ENCODE measurements at regions not wholly inside any gene's neighbourhood (a gene's known extent, or its start where the extent isn't known, plus 50 kb on each side); places are given as distances from the start of the nearest gene placed in this dataset.
A peak's percentile ranks its signal among the peaks of the same experiment; 100 is the strongest.

DNA sequence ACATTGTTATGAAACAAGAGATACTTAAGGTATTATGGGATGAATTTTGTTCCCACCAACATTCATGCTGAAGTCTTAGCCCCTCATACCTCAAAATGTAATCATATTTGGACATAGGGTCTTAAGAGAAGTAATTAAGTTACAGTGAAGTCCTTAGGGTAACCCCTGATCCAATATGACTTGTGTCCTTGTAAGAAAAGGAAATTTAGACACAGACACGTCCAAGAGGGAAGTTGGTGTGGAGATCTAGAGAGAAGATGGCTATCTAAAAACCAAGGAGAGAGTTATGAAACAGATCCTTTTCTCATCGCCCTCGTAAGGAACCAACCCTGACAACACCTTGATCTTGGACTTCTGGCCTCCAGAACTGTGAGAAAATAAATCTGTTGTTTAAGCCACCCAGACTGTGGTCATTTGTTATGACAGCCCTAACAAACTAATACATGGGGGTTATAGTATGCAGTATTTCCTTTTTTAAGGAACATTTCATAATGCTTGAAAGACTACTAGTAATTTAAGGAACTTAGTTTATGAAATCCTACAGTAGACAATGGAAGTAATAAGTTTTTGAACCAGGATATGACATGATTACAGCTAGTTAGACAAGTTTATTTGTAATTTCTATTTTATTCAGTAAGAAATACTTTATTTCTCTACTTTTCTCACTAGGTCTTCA, 875.5 kb upstream of the ADGRL2 start:
- DNase-seq (ENCODE audit: low read depth in 2 of 2) = no peak

DNA sequence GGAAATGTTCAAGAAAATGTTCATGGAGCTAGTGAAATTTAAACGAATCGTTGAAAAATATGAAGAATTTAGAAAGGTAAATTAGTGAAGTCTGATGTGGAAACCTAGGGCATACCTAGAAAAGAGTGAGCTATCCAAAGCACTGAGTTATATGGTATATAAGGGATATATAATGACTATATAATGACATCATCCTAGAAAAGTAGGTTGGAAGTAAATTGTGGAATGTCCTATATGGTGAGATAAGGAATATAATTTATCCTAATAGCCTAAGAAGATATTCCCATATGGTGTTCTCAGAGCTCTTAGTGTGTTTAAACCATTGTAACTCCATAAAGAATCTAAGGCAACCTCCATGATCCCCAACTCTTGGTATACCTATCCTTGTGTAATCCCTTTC, 876.4 kb upstream of the ADGRL2 start:
- DNase-seq (ENCODE audit: low read depth in 2 of 2) = no peak

DNA sequence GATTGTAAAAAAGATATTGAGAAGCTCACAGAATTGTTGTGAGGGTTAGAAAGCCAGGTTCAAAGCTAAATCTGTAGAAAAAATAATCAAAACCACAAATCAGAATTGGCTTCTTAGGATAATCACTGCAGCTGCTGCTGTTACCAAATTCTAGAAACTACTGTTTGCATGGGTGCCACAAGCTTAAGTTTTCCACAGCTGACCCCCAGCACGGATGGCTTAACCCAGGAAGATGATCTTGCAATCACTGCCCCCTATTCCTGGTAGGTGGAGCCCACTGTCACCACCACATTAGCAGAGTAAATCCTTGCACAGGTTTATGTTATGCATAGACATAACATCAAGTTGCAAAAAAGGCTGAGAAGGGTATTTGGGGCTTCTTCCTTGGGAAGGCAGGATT, 877.8 kb upstream of the ADGRL2 start:
- no peak for DNase-seq (ENCODE audit: low read depth in 2 of 2)

DNA sequence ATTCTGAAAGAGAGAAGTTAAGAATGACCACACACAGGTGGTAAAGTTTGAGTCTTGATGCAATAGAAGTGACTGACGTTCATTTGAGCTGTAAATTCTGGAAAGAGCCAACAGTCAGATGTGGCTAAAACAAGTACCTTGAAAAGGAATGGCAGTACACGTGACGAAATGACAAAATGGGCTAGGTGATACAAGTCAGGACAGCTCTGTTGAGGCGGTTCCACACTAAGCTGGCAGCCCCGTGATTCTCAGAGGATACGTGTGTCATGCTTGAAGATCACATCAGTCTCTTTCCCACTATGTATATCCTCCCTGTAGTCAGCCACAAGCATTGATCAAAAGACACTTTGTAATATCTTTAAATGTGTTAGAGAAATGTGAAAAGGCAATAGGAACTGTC, 881.3 kb upstream of the ADGRL2 start:
- no peak for DNase-seq (ENCODE audit: low read depth in 2 of 2)

DNA sequence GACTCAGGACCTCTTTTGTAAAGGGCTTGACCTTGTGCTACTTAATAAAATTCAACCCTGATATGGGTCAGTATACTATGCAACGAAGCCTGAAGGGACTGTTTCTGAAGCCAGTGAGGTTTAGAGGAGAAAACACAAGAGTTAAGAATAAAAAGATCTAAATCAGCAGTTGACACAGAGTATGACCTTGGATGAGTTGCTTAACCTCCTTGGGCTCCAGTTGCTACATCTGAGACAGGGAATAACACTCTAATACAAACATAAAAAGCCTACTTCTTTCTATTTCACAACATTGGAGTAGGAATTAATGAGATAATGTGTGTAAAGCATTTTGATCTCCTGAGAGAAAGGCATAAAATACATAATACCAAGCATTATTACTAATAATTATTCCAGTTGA, 882.4 kb upstream of the ADGRL2 start:
- no peak for DNase-seq (ENCODE audit: low read depth in 2 of 2)

DNA sequence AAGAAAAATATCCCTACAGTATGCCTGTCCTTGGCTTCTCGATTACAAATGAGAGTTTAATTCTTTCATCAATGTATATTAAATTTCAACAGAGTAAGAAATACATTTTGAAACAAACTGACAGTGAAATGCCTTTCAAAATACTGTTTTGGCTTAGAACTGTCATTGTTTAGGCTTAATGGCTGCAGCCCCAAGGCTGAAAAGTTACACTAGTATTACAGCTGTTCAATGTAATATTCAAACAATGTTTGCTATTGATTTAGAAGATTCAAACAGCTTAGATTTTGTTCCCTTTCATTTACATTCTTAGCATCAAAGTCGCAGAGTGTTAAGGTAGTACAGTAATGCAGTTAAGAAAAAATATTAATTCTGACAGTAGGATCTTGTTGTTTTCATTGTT, 882.9 kb upstream of the ADGRL2 start:
- DNase-seq (ENCODE audit: low read depth in 2 of 2) = no peak

DNA sequence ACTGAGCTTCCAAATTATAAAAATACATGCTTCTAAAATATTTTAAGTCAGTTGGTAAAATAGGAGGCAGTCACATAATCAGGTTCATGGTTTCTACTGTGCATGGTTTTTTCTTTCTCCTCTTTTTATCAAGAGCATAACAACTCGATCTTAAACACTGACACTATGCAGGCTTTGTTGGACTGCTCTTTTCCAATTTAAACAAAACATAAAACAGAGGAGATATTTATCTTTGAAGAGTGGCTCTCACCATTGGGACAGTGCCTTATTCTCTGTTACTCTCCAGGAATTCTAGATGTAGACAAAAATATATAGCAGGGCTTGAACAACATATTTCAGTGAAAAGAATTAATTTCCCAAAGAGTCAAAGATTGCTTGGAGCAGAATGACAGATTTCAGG, 883.5 kb upstream of the ADGRL2 start:
- no peak for DNase-seq (ENCODE audit: low read depth in 2 of 2)

DNA sequence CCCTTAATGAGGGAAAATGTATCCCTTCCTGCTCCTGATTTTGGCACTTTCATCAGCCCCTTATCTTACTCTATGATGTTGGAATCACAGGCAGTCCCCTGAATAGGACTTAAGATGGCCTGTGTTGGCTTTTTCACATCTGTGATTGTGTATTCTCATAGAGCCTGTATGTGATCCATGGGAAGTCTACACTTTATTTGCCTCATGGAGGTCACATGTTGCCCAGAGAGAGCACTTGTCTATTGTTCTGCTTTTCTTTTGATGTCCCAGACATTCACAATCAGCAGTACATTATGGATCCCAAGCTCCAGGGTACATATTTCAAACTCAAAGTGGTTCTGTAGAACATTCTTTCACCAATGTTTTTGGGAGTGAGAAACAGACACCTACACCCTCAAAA, 885.2 kb upstream of the ADGRL2 start:
- no peak for DNase-seq (ENCODE audit: low read depth in 2 of 2)

DNA sequence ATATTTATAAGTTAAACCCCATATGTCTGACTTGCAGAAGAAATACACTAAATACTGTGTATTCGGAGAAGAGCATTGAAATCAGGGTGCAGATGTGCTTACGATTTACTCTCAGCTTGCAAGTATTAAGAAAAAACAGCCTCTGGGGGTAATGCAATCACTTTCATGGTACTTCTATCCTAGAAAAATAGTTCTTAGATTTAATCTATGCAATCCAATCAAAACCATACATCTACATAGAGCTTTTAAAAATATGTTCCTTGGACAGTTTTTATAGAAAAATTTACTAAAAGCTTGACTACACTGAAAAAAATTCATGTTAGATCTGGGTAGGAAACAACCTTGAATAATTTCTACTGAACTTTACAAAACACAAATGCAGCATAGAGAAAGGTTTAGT, 890.3 kb upstream of the ADGRL2 start:
- no peak for DNase-seq (ENCODE audit: low read depth in 2 of 2)

DNA sequence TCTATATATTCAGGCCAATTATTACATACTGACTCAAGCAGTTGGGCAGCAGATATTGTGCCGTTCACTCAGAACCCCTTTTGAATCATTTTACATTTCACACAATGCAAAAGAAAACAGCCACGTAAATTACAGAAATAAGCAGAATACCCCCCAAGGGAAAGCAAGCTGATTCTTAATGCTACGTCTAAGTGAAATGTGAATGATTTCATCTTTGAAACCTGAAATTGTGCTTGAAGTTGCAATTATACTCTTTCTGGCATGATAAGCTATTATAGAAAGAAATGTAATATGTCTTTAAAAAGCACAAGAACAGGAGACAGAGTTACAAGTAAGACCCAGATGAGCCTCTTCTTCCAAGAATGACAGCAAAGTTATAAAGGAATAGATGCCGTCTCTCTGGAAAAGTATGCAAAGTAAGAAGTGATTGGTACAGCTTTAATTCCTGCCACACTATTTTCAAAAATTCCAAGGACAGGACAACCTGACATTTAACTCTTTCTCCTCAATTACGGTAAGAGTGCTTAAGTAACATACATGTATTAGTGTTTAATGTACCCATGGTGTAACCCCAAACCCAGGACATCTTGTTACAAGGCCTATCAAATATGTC, 891.5 kb upstream of the ADGRL2 start:
- no peak for DNase-seq (ENCODE audit: low read depth in 2 of 2)

DNA sequence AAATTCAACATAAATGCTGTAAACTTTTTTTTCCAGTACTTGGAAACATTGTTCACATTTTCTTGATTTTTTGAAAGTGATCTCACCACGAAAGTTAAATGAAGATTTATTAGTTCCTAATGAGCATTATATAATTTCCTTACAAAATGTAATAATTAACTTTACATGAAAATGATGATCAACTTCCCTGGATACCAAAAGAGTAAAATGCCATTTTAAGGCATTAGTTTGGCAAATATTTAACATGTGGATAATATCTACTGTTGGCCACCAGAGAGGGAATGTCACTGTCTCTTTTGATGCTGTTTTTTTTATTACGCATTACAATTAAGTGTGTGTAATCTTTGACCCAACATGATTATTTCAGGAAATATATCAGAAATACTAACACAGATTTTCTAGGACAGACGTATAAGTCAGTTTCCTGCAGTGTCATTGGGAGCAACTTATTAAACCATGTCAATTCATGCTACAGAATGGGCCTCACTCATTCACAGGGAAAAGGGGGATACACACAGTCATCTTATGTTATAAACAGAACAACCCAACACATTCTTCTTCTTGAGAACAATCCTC, 903.9 kb upstream of the ADGRL2 start:
- peak in 1 of 2 donors; percentile 36 for DNase-seq (ENCODE audit: low read depth in 2 of 2)

DNA sequence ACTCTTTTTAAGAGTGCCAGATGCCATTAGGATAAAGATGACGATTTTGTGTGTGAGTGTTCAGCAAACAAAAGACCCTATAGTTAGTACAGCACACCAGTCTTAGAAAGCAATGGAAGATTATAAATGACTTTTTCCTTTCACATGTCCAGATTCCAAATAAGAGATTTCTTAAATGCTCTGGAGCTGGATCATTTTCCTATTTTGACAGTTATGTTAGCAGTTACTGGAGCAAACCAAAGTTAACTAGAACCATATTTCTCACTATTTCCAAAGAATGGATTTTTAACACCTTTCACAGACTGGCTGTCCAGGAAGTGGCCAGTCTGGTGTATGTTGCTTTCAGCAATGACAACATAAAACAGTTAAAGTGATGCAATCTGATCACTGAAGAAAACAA, 905.8 kb upstream of the ADGRL2 start:
- DNase-seq (ENCODE audit: low read depth in 2 of 2) = no peak

DNA sequence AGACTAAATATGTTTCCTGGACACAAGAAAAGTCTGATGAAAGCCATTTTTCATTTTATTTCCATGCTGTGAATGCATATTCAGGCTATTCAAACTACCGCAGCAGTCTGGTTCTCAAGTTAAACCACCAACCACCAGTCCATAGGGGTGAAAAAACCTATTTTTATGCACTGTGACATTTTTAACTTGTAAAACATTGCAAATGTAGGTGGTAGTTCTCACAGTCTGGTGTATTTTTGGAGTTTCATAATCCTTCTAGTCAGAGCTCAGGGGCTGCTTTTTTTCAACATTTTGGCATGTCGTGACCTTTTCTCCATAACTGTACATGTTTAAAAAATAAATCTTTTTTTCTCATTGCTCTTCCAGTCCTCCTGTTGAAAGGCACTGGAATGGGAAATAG, 907.6 kb upstream of the ADGRL2 start:
- no peak for DNase-seq (ENCODE audit: low read depth in 2 of 2)

DNA sequence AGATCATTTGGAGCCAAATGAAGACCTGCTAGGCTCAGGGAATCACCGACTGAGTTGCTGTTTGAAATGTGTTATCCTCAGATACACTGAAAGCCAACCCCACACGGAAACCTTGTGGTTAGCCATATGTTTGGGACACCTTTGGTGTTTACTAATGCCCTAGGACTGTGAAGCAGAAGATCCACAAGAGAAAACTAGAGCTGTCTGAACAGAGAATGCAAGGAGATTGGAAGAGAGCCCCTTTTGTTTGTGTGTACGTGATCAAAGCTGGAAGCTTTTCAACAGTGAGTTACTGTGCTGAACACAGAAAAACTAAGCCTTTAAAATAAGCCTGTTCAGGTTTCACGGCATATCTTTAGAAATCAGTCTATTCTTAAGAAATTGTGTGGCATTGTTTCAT, 908.2 kb upstream of the ADGRL2 start:
- DNase-seq (ENCODE audit: low read depth in 2 of 2) = no peak

DNA sequence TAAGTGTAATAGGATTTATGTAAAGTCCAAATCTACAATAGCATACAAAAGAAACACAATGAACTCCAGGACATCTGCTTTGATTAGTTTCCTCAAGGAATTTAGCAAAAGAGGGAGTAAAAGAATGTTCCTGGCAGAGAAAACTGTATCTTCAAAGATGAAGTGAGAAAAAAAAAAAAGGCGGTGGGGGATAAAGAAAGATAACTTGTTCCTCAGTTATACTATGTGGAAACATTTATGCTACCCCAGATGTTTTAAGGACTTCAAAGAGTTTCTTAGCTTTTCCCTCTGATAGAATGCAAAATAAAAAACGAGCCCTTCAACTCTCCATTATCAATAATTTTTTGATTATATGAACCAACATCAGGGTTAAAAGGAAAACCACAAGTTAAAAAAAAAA, 908.9 kb upstream of the ADGRL2 start:
- DNase-seq (ENCODE audit: low read depth in 2 of 2) = no peak

DNA sequence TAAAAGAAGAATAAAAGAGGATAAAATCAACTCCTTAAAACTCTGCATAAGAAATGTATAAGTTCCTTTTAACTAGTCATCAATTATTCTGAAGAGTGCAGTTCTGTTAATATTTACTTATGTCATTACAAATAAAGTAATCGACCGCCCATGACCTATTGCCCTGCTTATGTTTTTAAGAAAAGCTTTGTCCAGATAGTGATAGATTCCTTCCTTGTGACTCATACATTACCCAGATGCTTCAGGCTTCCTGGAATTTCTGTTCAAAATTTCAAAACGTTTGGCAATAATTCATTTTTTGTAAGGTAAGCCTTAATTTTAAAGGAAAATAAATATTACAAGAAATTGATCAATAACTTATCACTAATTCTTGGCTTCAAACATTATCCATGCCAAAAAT, 918.2 kb upstream of the ADGRL2 start:
- peak; percentile 0 to 53 for DNase-seq (ENCODE audit: low read depth in 2 of 2)

DNA sequence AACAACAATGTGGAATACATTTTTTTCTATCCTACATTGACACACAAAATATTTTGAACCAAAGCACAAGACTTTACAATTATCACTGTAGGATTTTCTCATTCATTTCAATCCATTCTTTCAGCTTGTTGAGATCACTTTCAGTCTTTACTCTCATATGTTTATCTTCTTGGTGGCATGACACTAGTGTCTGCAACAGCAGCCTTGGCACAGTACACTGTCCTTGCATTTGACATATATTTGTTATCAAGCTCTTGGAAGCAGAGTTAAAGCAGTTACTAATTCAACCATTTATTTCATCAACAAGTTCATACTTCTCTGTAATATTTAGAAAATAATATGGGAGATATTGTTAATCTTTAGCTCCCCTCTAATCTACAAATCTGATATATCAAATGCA, 922.4 kb upstream of the ADGRL2 start:
- DNase-seq (ENCODE audit: low read depth in 2 of 2) = no peak

DNA sequence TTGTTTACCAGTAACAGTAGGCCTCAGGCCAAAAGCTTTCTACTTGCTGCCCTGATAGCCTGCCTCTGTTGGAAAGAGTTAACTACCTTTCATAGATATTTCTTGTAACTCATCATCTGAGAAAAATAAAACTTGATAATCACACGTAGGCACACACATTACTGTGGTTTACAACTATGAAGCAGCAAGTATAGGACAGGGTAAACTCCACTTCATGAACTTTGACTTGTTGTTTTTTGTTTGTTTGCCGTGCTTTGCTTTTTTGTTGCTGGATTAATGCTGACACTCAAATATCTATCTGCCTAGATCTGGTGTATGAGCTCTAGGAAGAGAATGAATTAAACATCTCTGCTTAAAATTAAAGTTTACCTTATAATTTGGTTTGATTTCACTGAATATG, 924.7 kb upstream of the ADGRL2 start:
- DNase-seq (ENCODE audit: low read depth in 2 of 2) = no peak

DNA sequence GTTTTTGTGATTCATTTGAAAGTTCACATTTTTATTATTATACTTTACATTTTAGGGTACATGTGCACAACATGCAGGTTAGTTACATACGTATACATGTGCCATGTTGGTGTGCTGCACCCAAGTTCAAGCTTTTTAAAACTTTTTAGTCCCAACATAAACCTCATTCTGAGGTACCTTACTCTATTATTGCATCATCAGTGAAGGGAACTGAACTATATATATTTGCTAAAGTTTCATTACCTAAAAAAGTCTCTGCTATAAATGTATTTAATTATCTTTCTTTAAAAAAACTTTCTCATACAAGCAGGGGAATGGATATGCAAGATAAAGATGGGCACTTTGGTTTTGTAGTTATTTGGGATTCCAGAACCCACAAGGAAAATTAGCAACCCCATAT, 931.4 kb upstream of the ADGRL2 start:
- no peak for DNase-seq (ENCODE audit: low read depth in 2 of 2)

DNA sequence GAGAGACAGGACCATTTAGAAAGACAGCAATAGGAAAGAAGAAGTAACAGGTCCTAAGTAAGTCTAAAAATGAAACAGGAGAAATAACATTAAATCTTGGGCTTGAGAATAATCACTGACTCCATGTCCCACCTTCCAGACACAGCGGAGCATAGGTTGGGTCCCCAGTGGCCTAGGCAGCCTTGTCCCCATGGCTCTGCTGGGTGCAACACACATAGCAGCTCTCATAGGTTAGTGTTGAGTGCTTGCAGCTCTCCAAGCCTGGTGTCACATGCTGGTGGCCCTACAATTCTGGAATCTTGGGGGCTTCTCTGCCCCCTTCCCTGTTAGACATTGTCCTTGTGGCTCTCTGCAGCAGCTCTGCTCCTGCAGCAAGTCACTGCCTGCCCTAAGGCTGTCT, 952.8 kb upstream of the ADGRL2 start:
- DNase-seq (ENCODE audit: low read depth in 2 of 2) = no peak

DNA sequence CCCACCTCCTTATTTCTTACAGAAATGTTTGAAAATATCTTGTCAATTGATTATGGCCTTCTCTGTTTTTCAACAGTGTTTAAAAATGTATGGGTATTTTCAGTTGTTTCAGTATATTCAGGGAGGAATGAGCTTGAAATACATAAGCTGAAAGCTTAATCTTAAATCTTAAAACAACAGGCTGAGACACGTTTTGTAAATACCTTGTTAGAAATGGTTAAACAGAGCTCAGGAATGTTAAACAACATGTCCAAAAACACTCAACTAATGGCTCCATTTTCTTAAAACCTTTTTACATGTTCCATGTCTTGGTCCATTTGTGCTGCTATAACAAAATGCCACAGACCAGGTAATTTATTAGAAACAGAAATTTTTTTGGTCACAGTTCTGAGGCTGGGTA, 953.8 kb upstream of the ADGRL2 start:
- no peak for DNase-seq (ENCODE audit: low read depth in 2 of 2)

DNA sequence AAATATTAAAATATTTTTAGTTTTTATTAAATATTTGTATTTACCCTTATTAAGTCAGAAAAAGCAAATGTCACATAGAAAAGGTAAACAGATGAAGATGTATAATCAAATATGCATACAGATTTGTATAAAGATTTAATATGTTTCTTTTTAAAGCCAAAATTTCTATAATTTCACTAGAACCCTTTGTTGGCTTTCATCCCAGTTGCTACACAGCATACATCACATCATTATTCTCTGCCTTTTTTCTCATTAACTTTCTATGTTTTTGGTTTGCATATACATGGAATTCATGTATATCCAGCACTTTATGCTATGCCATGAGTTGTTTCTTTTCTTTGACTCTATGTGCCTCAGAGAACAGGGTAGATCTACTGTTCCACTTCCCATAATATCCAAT, 957.9 kb upstream of the ADGRL2 start:
- no peak for DNase-seq (ENCODE audit: low read depth in 2 of 2)

DNA sequence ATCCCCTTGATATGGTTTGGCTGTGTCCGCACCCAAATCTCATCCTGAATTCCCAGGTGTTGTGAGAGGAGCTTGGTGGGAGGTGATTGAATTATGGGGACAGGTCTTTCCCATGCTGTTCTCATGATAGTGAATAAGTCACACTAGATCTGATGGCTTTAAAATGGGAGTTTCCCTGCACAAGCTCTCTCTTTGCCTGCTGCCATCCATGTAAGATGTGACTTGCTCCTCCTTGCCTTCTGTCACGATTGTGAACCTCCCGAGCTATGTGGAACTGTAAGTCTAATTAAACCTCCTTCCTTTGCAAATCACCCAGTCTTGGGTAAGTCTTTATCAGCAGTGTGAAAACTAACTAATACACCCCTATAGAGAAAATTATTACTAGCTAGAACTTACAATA, 959.5 kb upstream of the ADGRL2 start:
- DNase-seq (ENCODE audit: low read depth in 2 of 2) = no peak

DNA sequence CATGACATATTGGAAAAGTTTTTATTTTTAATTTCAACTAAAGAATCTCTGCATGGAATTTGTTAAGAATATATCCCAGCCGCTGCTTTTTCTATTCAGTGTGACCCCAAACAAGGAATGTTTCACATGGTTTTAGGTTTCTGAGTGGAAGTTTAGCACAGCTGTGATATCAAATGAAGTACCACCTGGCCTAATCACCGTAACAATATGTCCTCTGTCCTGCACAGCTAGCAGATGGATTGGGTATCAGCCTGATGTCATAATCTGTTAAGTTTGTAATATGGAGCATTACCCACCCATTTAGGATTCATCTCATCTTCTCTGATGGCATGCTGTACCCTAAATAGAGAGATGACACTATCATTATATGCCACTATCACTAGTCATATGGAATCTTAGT, 963.7 kb upstream of the ADGRL2 start:
- no peak for DNase-seq (ENCODE audit: low read depth in 2 of 2)

All from lung microvascular endothelial cell (primary cell).